ENCODE measurements at regions not wholly inside any gene's neighbourhood (a gene's known extent, or its start where the extent isn't known, plus 50 kb on each side); places are given as distances from the start of the nearest gene placed in this dataset.

GRCh38 chr2:122737429-122738077, 982.1 kb downstream of the TSN start:
- peak in 2 of 3 donors; percentile 24 to 74 for DNase-seq (ENCODE audit: low read depth in 2 of 3, low spot score in 2 of 3)

- DNase-seq (ENCODE audit: low read depth in 2 of 3, low spot score in 2 of 3), result no peak
Observed at GRCh38 chr2:122739732-122740593, 984.5 kb downstream of the TSN start.

GRCh38 chr2:122740594-122740948, 985.1 kb downstream of the TSN start:
- no peak for DNase-seq (ENCODE audit: low read depth in 2 of 3, low spot score in 2 of 3)

GRCh38 chr2:122741403-122741802, 986.0 kb downstream of the TSN start:
- DNase-seq (ENCODE audit: low read depth in 2 of 3, low spot score in 2 of 3), result no peak

- DNase-seq (ENCODE audit: low read depth in 2 of 3, low spot score in 2 of 3), result no peak
Observed at GRCh38 chr2:122743021-122743675, 987.7 kb downstream of the TSN start.

GRCh38 chr2:122745603-122746002, 990.2 kb downstream of the TSN start:
- DNase-seq (ENCODE audit: low read depth in 2 of 3, low spot score in 2 of 3), result no peak

- DNase-seq (ENCODE audit: low read depth in 2 of 3, low spot score in 2 of 3), result no peak
Observed at GRCh38 chr2:122747670-122748069, 992.2 kb downstream of the TSN start.

GRCh38 chr2:122748552-122749011, 993.1 kb downstream of the TSN start:
- no peak for DNase-seq (ENCODE audit: low read depth in 2 of 3, low spot score in 2 of 3)

- DNase-seq (ENCODE audit: low read depth in 2 of 3, low spot score in 2 of 3), result no peak
Observed at GRCh38 chr2:122749405-122749804, 994.0 kb downstream of the TSN start.

- DNase-seq (ENCODE audit: low read depth in 2 of 3, low spot score in 2 of 3), result no peak
Observed at GRCh38 chr2:122750095-122750494, 994.6 kb downstream of the TSN start.

- no peak for DNase-seq (ENCODE audit: low read depth in 2 of 3, low spot score in 2 of 3)
Observed at GRCh38 chr2:122750808-122751207, 995.4 kb downstream of the TSN start.

GRCh38 chr2:122753336-122753735, 997.9 kb downstream of the TSN start:
- no peak for DNase-seq (ENCODE audit: low read depth in 2 of 3, low spot score in 2 of 3)

- DNase-seq (ENCODE audit: low read depth in 2 of 3, low spot score in 2 of 3), result no peak
Observed at GRCh38 chr2:122754561-122754960, 999.1 kb downstream of the TSN start.

GRCh38 chr2:122755281-122755780, 999.9 kb downstream of the TSN start:
- peak in 2 of 3 donors; percentile 32 to 70 for DNase-seq (ENCODE audit: low read depth in 2 of 3, low spot score in 2 of 3)

GRCh38 chr2:122758967-122759366, 1003.5 kb downstream of the TSN start:
- DNase-seq (ENCODE audit: low read depth in 2 of 3, low spot score in 2 of 3), result no peak

GRCh38 chr2:122764014-122764413, 1008.6 kb downstream of the TSN start:
- no peak for DNase-seq (ENCODE audit: low read depth in 2 of 3, low spot score in 2 of 3)

GRCh38 chr2:122780251-122780650, 1024.8 kb downstream of the TSN start:
- DNase-seq (ENCODE audit: low read depth in 2 of 3, low spot score in 2 of 3), result peak in 1 of 3 donors; percentile 17

- DNase-seq (ENCODE audit: low read depth in 2 of 3, low spot score in 2 of 3), result no peak
Observed at GRCh38 chr2:122794100-122794499, 1038.6 kb downstream of the TSN start.

GRCh38 chr2:122795763-122796162, 1040.3 kb downstream of the TSN start:
- DNase-seq (ENCODE audit: low read depth in 2 of 3, low spot score in 2 of 3), result no peak

- DNase-seq (ENCODE audit: low read depth in 2 of 3, low spot score in 2 of 3), result no peak
Observed at GRCh38 chr2:122799391-122799790, 1043.9 kb downstream of the TSN start.

GRCh38 chr2:122800781-122801180, 1045.3 kb downstream of the TSN start:
- DNase-seq (ENCODE audit: low read depth in 2 of 3, low spot score in 2 of 3), result no peak

Data from hematopoietic multipotent progenitor cell (in vitro differentiated cells).